ENCODE measurements at regions not wholly inside any gene's neighbourhood (a gene's known extent, or its start where the extent isn't known, plus 50 kb on each side); places are given as distances from the start of the nearest gene placed in this dataset.

- POLR2A ChIA-PET: no interaction called here
- H3K27ac Mint-ChIP-seq: peak overlapping the region; percentile 74
- peaks cover 4% of the 10 kb centered on the region for H3K27me3 Mint-ChIP-seq
- peaks cover 73% of the 10 kb centered on the region for H3K4me1 Mint-ChIP-seq
- H3K9me3 Mint-ChIP-seq (ENCODE audit: low read depth): no peaks in the 10 kb centered on the region
- no peaks in the 10 kb centered on the region for H3K36me3 Mint-ChIP-seq (ENCODE audit: low read depth)
- DNase-seq (no peak), ATAC-seq (no peak)
- CTCF ChIA-PET: interaction anchor here (1.2 to 2.9 kb wide), 2 partner anchors 10 kb away, joined by 3 to 8 read pairs; no protein-coding TSS in a partner anchor
- intact Hi-C loops (cut with DNase I, micrococcal nuclease): loop anchor here (5.0 to 10.0 kb wide), 3 partner anchors 84 to 668 kb away; no protein-coding TSS in a partner anchor
- H3K4me3 Mint-ChIP-seq: peak overlapping the region; percentile 20
Measured at GRCh38 chr10:8326396-8327139, 272.1 kb downstream of the GATA3 start.

- no peak for ATAC-seq
- H3K27me3 Mint-ChIP-seq: peaks cover 4% of the 10 kb centered on the region
- no peaks in the 10 kb centered on the region for H3K9me3 Mint-ChIP-seq (ENCODE audit: low read depth)
- no peak overlapping the region for H3K4me3 Mint-ChIP-seq
- H3K36me3 Mint-ChIP-seq (ENCODE audit: low read depth): no peaks in the 10 kb centered on the region
- no peak for DNase-seq
- H3K4me1 Mint-ChIP-seq: peaks cover 78% of the 10 kb centered on the region
- peak overlapping the region; percentile 35 for H3K27ac Mint-ChIP-seq
- ChIA-PET CTCF (interaction anchor here (1.2 to 2.9 kb wide), 2 partner anchors 9 to 11 kb away, joined by 3 to 8 read pairs; no protein-coding TSS in a partner anchor), POLR2A (no interaction called here)
- intact Hi-C loops (cut with DNase I, micrococcal nuclease): loop anchor here (5.0 to 10.0 kb wide), 3 partner anchors 85 to 668 kb away; no protein-coding TSS in a partner anchor
Measured at GRCh38 chr10:8327140-8327423, 272.6 kb downstream of the GATA3 start.

GRCh38 chr10:8331387-8331786, 276.9 kb downstream of the GATA3 start:
- Mint-ChIP-seq H3K27ac (peak overlapping the region; percentile 78), H3K4me1 (peaks cover 58% of the 10 kb centered on the region), H3K9me3 (ENCODE audit: low read depth) (no peaks in the 10 kb centered on the region), H3K27me3 (peaks cover 2% of the 10 kb centered on the region), H3K4me3 (peak overlapping the region; percentile 79), H3K36me3 (ENCODE audit: low read depth) (no peaks in the 10 kb centered on the region)
- peak; percentile 35 for DNase-seq
- intact Hi-C loops (cut with DNase I, micrococcal nuclease): loop anchor here (5.0 to 10.0 kb wide), 9 partner anchors 71 to 763 kb away; no protein-coding TSS in a partner anchor
- CTCF ChIA-PET: interaction anchor here (1.0 to 1.8 kb wide), 2 partner anchors 93 to 261 kb away, joined by 3 to 4 read pairs; no protein-coding TSS in a partner anchor
- no peak for ATAC-seq
- POLR2A ChIA-PET: no interaction called here

GRCh38 chr10:8331896-8332729, 277.6 kb downstream of the GATA3 start:
- ChIA-PET POLR2A (interaction anchor here (0.6 to 1.3 kb wide), 3 partner anchors 16 to 235 kb away, joined by 3 to 6 read pairs (median 4); no protein-coding TSS in a partner anchor), CTCF (interaction anchor here (0.6 to 1.8 kb wide), 7 partner anchors 13 to 764 kb away, joined by 3 to 5 read pairs (median 3); no protein-coding TSS in a partner anchor)
- H3K9me3 Mint-ChIP-seq (ENCODE audit: low read depth): no peaks in the 10 kb centered on the region
- peak overlapping the region; percentile 79 for H3K4me3 Mint-ChIP-seq
- peak; percentile 89 for DNase-seq
- H3K36me3 Mint-ChIP-seq (ENCODE audit: low read depth): no peaks in the 10 kb centered on the region
- intact Hi-C loops (cut with DNase I, micrococcal nuclease): loop anchor here (1.0 to 10.0 kb wide), 13 partner anchors 17 to 763 kb away; partner anchors contain the start of gene GATA3 (in 1 of the 2)
- ATAC-seq: peak; percentile 94
- H3K27ac Mint-ChIP-seq: peak overlapping the region; percentile 78
- H3K27me3 Mint-ChIP-seq: peaks cover 2% of the 10 kb centered on the region
- peaks cover 60% of the 10 kb centered on the region for H3K4me1 Mint-ChIP-seq

- ChIA-PET POLR2A (interaction anchor here (1.3 kb wide), 1 partner anchor 17 kb away, joined by 6 read pairs; no protein-coding TSS in a partner anchor), CTCF (interaction anchor here (0.6 to 1.8 kb wide), 7 partner anchors 12 to 763 kb away, joined by 3 to 5 read pairs (median 3); no protein-coding TSS in a partner anchor)
- H3K4me1 Mint-ChIP-seq: peaks cover 59% of the 10 kb centered on the region
- H3K36me3 Mint-ChIP-seq (ENCODE audit: low read depth): no peaks in the 10 kb centered on the region
- H3K9me3 Mint-ChIP-seq (ENCODE audit: low read depth): no peaks in the 10 kb centered on the region
- H3K4me3 Mint-ChIP-seq: peak overlapping the region; percentile 79
- peak overlapping the region; percentile 64 for H3K27ac Mint-ChIP-seq
- ATAC-seq: no peak
- H3K27me3 Mint-ChIP-seq: peaks cover 2% of the 10 kb centered on the region
- intact Hi-C loops (cut with DNase I, micrococcal nuclease): loop anchor here (1.0 to 10.0 kb wide), 13 partner anchors 18 to 762 kb away; partner anchors contain the start of gene GATA3 (in 1 of the 2)
- DNase-seq: no peak
Measured at GRCh38 chr10:8332730-8333111, 278.2 kb downstream of the GATA3 start.

GRCh38 chr10:8334631-8335030, 280.1 kb downstream of the GATA3 start:
- peaks cover 56% of the 10 kb centered on the region for H3K4me1 Mint-ChIP-seq
- CTCF ChIA-PET: interaction anchor here (0.6 to 1.0 kb wide), 2 partner anchors 10 to 340 kb away, joined by 3 read pairs; no protein-coding TSS in a partner anchor

GRCh38 chr10:8336629-8337331, 282.3 kb downstream of the GATA3 start:
- ChIA-PET CTCF (interaction anchor here (0.7 to 1.3 kb wide), 3 partner anchors 10 to 21 kb away, joined by 3 read pairs; no protein-coding TSS in a partner anchor), POLR2A (no interaction called here)
- intact Hi-C loops (cut with DNase I, micrococcal nuclease): loop anchor here (10.0 kb wide), 6 partner anchors 238 to 758 kb away; no protein-coding TSS in a partner anchor
- no peaks in the 10 kb centered on the region for H3K27me3 Mint-ChIP-seq
- peak; percentile 29 for DNase-seq
- H3K27ac Mint-ChIP-seq: no peak overlapping the region
- peaks cover 11% of the 10 kb centered on the region for H3K36me3 Mint-ChIP-seq (ENCODE audit: low read depth)
- H3K9me3 Mint-ChIP-seq (ENCODE audit: low read depth): peaks cover 8% of the 10 kb centered on the region
- H3K4me1 Mint-ChIP-seq: peaks cover 38% of the 10 kb centered on the region
- H3K4me3 Mint-ChIP-seq: no peak overlapping the region
- no peak for ATAC-seq

More at GRCh38 chr10:8334631-8335030, 280.1 kb downstream of the GATA3 start:
- POLR2A ChIA-PET: no interaction called here
- H3K27me3 Mint-ChIP-seq: no peaks in the 10 kb centered on the region
- ATAC-seq (no peak), DNase-seq (no peak)
- no peaks in the 10 kb centered on the region for H3K9me3 Mint-ChIP-seq (ENCODE audit: low read depth)
- intact Hi-C loops (cut with DNase I, micrococcal nuclease): loop anchor here (5.0 to 10.0 kb wide), 9 partner anchors 68 to 760 kb away; no protein-coding TSS in a partner anchor
- no peak overlapping the region for H3K4me3 Mint-ChIP-seq
- no peak overlapping the region for H3K27ac Mint-ChIP-seq
- H3K36me3 Mint-ChIP-seq (ENCODE audit: low read depth): no peaks in the 10 kb centered on the region

GRCh38 chr10:8337332-8337651, 282.8 kb downstream of the GATA3 start:
- peaks cover 34% of the 10 kb centered on the region for H3K4me1 Mint-ChIP-seq
- ChIA-PET CTCF (no interaction called here), POLR2A (no interaction called here)
- intact Hi-C loops (cut with DNase I, micrococcal nuclease): loop anchor here (10.0 kb wide), 6 partner anchors 238 to 758 kb away; no protein-coding TSS in a partner anchor
- no peaks in the 10 kb centered on the region for H3K27me3 Mint-ChIP-seq
- ATAC-seq (no peak), DNase-seq (no peak)
- H3K36me3 Mint-ChIP-seq (ENCODE audit: low read depth): peaks cover 11% of the 10 kb centered on the region
- H3K9me3 Mint-ChIP-seq (ENCODE audit: low read depth): peaks cover 8% of the 10 kb centered on the region
- H3K4me3 Mint-ChIP-seq: no peak overlapping the region
- peak overlapping the region; percentile 73 for H3K27ac Mint-ChIP-seq

- peaks cover 31% of the 10 kb centered on the region for H3K4me1 Mint-ChIP-seq
- H3K4me3 Mint-ChIP-seq: peak overlapping the region; percentile 14
- peaks cover 8% of the 10 kb centered on the region for H3K9me3 Mint-ChIP-seq (ENCODE audit: low read depth)
- H3K27me3 Mint-ChIP-seq: no peaks in the 10 kb centered on the region
- peaks cover 11% of the 10 kb centered on the region for H3K36me3 Mint-ChIP-seq (ENCODE audit: low read depth)
- ChIA-PET POLR2A (no interaction called here), CTCF (no interaction called here)
- ATAC-seq (peak; percentile 96), DNase-seq (peak; percentile 27)
- peak overlapping the region; percentile 86 for H3K27ac Mint-ChIP-seq
- intact Hi-C loops (cut with DNase I, micrococcal nuclease): loop anchor here (1.0 to 10.0 kb wide), 12 partner anchors 13 to 757 kb away; no protein-coding TSS in a partner anchor
Measured at GRCh38 chr10:8338177-8338766, 283.8 kb downstream of the GATA3 start.

- Mint-ChIP-seq H3K36me3 (ENCODE audit: low read depth) (peaks cover 11% of the 10 kb centered on the region), H3K4me1 (peaks cover 4% of the 10 kb centered on the region)
- intact Hi-C loops (cut with DNase I, micrococcal nuclease): no loop called here
Measured at GRCh38 chr10:8344756-8345155, 290.3 kb downstream of the GATA3 start.

More at GRCh38 chr10:8344756-8345155, 290.3 kb downstream of the GATA3 start:
- POLR2A ChIA-PET: interaction anchor here (0.5 kb wide), 1 partner anchor 26 kb away, joined by 3 read pairs; no protein-coding TSS in a partner anchor
- ATAC-seq: no peak
- peaks cover 8% of the 10 kb centered on the region for H3K9me3 Mint-ChIP-seq (ENCODE audit: low read depth)
- no peak overlapping the region for H3K27ac Mint-ChIP-seq
- H3K4me3 Mint-ChIP-seq: no peak overlapping the region
- DNase-seq: no peak
- H3K27me3 Mint-ChIP-seq: no peaks in the 10 kb centered on the region
- CTCF ChIA-PET: interaction anchor here (1.4 to 1.5 kb wide), 2 partner anchors 10 to 12 kb away, joined by 3 to 5 read pairs; no protein-coding TSS in a partner anchor
